Bronchial epithelial cell (primary cell): ENCODE measurements at regions not wholly inside any gene's neighbourhood (a gene's known extent, or its start where the extent isn't known, plus 50 kb on each side); places are given as distances from the start of the nearest gene placed in this dataset.

ENCODE experiments used
- DNase-seq: peaks from one replicate; pipeline ENCODE4 v3.0.0-alpha.2; 2010; ENCODE audit warnings: low read depth
- FAIRE-seq: peaks from 2 replicates; lab custom pipeline; 2011; peaks lifted over from hg19 to GRCh38; lab: Jason Lieb, UNC
- H3K27me3 ChIP-seq: 2 replicates; pipeline ENCODE4 v1.5.1; 2011; ENCODE audit warnings: low read length; ENCODE audit not compliant: control insufficient read depth, insufficient read depth
- H3K36me3 ChIP-seq: 2 replicates; pipeline ENCODE4 v1.5.1; 2011; ENCODE audit warnings: low read length; ENCODE audit not compliant: control insufficient read depth, insufficient read depth
- H3K4me3 ChIP-seq: 2 replicates; pipeline ENCODE4 v1.5.1; 2011; ENCODE audit warnings: mild to moderate bottlenecking, low read depth, low read length, control low read depth
- TF ChIP-seq, protein P1 (sequence below): IDR thresholded peaks from 2 replicates; pipeline ENCODE4 v1.5.1; 2011; ENCODE audit warnings: mild to moderate bottlenecking, moderate library complexity, low read length, control low read depth, inconsistent platforms; ENCODE audit not compliant: insufficient read depth, severe bottlenecking

DNA sequence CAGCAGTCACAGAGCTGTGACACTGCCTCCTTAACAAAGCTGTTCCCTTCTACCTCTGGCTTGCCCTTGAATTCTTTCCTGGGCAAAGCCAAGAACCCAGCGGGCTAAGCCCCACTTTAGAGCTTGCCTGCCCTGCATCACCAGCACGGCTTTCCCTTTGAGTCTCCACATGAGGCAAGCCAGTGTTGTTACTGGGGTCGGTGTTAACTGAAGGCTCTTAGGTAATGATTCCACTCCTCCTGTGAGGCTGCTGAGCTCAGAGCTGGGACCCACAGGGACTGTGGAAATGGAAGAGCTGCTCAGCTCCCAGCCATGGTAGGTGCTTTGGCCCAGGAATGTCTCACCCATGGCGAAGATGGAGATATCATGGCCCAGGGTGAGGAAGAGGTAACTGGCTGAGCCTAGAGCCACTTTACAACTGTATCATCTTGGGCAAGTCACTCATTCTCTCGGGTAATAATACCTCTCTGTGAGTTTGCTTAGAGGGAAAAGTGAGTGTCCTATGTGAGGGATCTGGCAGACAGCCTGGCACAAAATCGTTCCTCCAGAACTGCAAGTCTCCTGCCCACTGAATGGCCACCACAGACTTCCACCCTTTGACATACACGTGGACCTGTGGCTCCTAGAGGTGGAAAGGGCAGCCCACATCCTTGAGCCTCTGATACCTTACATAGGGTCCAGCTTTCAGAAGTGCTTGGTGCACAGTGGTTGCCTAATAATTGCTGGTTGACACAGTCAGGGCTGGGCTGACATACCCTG is 654.1 kb downstream of the PTPRU start:
- TF ChIP-seq, protein P1, sequence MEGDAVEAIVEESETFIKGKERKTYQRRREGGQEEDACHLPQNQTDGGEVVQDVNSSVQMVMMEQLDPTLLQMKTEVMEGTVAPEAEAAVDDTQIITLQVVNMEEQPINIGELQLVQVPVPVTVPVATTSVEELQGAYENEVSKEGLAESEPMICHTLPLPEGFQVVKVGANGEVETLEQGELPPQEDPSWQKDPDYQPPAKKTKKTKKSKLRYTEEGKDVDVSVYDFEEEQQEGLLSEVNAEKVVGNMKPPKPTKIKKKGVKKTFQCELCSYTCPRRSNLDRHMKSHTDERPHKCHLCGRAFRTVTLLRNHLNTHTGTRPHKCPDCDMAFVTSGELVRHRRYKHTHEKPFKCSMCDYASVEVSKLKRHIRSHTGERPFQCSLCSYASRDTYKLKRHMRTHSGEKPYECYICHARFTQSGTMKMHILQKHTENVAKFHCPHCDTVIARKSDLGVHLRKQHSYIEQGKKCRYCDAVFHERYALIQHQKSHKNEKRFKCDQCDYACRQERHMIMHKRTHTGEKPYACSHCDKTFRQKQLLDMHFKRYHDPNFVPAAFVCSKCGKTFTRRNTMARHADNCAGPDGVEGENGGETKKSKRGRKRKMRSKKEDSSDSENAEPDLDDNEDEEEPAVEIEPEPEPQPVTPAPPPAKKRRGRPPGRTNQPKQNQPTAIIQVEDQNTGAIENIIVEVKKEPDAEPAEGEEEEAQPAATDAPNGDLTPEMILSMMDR: no peak
- Histone ChIP-seq H3K27me3 (peaks cover 2% of the 10 kb centered on the region), H3K4me3 (no peak overlapping the region), H3K36me3 (no peaks in the 10 kb centered on the region)
- no peak for DNase-seq
- no peak for FAIRE-seq

DNA sequence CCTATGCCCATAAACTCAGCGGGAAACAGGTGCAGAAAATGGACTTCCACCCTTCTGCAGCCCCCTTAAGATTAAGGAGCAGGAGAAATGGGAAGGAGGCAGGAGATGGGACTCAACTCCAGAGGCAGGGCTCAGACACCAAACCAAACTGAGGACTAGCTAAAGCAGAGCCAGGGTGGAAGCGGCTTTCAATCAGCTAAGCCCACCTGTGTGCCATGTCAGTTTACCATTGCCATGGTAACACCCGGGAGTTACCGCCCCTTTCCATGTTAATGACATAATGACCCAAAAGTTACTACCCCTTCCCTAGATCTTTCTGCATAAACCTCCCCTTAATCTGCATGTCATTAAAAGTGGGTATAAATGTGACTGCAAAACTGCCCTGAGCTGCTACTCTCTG is 653.5 kb downstream of the PTPRU start:
- DNase-seq (no peak), FAIRE-seq (no peak)
- Histone ChIP-seq H3K27me3 (peaks cover 2% of the 10 kb centered on the region), H3K36me3 (no peaks in the 10 kb centered on the region), H3K4me3 (no peak overlapping the region)
- TF ChIP-seq, protein P1: no peak

DNA sequence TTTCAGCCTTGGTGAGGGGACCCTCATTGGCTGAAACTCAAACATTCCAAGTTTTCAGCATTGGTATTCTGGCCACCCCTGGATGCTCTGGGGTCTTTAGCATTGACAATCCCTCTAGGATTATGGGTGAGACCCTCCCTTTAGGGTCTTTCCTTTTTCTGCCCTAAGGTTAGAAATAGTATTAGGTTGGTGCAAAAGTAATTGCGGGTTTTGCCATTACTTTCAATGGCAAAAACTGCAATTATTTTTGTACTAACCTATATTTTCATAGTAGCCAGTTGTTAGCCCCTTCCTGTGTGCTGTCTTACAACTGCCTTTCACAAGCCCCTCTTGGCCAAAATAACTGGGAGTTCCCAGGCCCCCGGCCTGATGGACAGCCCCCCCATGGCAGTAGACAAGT is 648.4 kb downstream of the PTPRU start:
- H3K4me3 ChIP-seq: no peak overlapping the region
- DNase-seq (no peak), FAIRE-seq (no peak)
- H3K27me3 ChIP-seq: no peaks in the 10 kb centered on the region
- H3K36me3 ChIP-seq: no peaks in the 10 kb centered on the region
- TF ChIP-seq, protein P1: no peak

DNA sequence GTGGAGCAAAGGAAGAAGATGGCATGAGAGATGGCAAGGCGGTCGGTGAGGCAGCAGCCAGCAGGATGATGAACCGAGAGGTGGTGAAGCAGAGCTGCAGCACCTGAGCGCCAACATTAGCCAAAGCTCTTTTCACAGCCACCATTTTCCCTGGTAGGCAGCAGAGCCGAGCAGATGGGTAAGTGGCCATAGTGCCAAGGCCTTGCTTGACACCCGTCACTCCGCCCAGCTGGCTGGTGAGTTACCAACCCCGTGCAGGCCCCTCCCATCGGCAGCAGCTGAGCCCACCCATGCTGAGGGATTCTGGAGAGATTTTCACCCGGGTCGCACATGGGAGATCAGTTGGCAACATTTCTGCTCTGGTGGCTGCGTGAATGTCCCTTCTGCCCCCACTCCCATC is 647.7 kb downstream of the PTPRU start:
- H3K36me3 ChIP-seq: no peaks in the 10 kb centered on the region
- FAIRE-seq (no peak), DNase-seq (no peak)
- no peaks in the 10 kb centered on the region for H3K27me3 ChIP-seq
- H3K4me3 ChIP-seq: no peak overlapping the region
- TF ChIP-seq, protein P1: no peak

DNA sequence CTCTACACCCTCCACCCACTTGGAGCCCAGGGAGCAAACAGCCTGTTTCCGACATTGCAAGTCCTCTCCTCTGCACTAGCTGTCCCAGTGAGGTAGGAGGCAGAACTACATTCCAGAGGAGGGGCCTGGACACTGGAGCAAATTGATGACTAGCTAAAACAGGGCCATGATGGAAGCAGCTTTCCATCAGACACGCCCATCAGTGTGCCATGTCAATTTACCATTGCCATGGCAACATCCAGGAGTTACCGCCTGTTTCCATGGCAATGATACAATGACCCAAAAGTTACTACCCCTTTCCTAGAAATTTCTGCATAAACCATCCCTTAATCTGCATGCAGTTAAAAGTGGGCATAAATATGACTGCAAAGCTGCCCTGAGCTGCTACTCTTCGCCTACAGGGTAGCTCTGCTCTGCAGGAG is 647.1 kb downstream of the PTPRU start:
- Histone ChIP-seq H3K27me3 (no peaks in the 10 kb centered on the region), H3K36me3 (no peaks in the 10 kb centered on the region), H3K4me3 (no peak overlapping the region)
- FAIRE-seq (peak; percentile 79), DNase-seq (no peak)
- TF ChIP-seq, protein P1: no peak

DNA sequence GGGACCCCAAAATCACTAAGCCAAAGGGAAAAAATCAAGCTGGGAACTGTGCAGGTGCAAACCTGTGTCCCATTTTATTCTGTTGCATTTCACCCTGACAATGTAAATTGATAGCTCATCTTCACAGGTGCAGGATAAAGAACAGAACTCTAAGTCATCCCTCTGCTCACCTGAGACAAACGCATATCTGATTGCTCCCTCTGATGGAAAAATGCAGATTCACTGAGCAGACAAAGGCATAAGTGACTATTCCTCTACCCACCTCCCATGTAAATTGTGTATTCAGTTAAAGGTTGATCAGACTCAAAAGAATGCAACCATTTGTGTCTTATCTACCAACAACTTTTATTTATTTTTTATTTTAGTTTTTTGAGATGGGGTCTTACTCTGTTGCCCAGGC is 644.2 kb downstream of the PTPRU start:
- TF ChIP-seq, protein P1: no peak
- FAIRE-seq (no peak), DNase-seq (no peak)
- H3K36me3 ChIP-seq: no peaks in the 10 kb centered on the region
- no peak overlapping the region for H3K4me3 ChIP-seq
- no peaks in the 10 kb centered on the region for H3K27me3 ChIP-seq
